Chondrocyte (in vitro differentiated cells): ENCODE measurements at regions not wholly inside any gene's neighbourhood (a gene's known extent, or its start where the extent isn't known, plus 50 kb on each side); places are given as distances from the start of the nearest gene placed in this dataset.

Source experiments
- DNase-seq: peaks from one replicate; pipeline ENCODE4 v3.0.0; 2021; ENCODE audit warnings: mixed read lengths, low spot score
- H3K27ac Mint-ChIP-seq: one replicate; pipeline ENCODE4 v1.8.0; 2021; ENCODE audit warnings: mild to moderate bottlenecking, moderate library complexity, mixed read lengths; ENCODE audit not compliant: unreplicated experiment
- H3K27me3 Mint-ChIP-seq: 2 replicates; pipeline ENCODE4 v1.8.0; 2021; ENCODE audit warnings: low read depth, mixed read lengths
- H3K36me3 Mint-ChIP-seq: 2 replicates; pipeline ENCODE4 v1.8.0; 2021; ENCODE audit warnings: low read depth, mixed read lengths
- H3K4me1 Mint-ChIP-seq: 2 replicates; pipeline ENCODE4 v1.8.0; 2021; ENCODE audit warnings: low read depth, mild to moderate bottlenecking, mixed read lengths
- H3K4me3 Mint-ChIP-seq: one replicate; pipeline ENCODE4 v1.8.0; 2021; ENCODE audit warnings: mild to moderate bottlenecking, moderate library complexity, mixed read lengths; ENCODE audit not compliant: unreplicated experiment
- H3K9me3 Mint-ChIP-seq: 2 replicates; pipeline ENCODE4 v1.8.0; 2021; ENCODE audit warnings: low read depth, mixed read lengths
- TF ChIP-seq, protein P1 (sequence below): fragments of 200-600 bp; sonication (generic); IDR thresholded peaks from 2 replicates; pipeline ENCODE4 v1.5.0; 2021; ENCODE audit warnings: antibody characterized with exemption, mild to moderate bottlenecking, moderate library complexity

DNA sequence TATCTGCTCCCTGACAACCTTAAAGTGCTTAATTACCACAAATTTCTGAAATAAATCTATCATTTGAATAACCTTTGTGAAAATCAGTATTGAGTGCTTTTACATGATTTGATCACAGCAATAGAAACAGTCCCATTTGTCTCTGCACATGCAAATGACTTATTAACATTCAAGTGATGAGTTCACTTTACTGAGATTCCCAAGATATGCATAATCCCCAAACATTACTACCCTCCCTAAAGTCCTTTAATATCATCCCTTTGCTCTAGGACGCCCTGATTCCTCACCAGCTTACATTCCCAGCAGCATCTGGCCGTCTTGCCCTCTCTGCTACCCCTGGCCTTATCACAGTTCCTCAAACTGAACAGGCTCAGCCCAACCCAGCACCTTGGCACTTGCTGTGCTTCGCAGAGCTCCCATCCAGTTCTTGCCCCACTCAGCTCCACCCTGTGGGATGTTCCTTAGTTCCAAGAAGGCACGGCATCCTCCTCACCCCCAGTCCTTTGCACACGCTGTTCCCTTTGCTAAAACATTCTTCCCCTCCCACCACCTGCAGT, 347.5 kb downstream of the PREX1 start:
- no peaks in the 10 kb centered on the region for H3K4me1 Mint-ChIP-seq
- no peak for DNase-seq
- TF ChIP-seq, protein P1, sequence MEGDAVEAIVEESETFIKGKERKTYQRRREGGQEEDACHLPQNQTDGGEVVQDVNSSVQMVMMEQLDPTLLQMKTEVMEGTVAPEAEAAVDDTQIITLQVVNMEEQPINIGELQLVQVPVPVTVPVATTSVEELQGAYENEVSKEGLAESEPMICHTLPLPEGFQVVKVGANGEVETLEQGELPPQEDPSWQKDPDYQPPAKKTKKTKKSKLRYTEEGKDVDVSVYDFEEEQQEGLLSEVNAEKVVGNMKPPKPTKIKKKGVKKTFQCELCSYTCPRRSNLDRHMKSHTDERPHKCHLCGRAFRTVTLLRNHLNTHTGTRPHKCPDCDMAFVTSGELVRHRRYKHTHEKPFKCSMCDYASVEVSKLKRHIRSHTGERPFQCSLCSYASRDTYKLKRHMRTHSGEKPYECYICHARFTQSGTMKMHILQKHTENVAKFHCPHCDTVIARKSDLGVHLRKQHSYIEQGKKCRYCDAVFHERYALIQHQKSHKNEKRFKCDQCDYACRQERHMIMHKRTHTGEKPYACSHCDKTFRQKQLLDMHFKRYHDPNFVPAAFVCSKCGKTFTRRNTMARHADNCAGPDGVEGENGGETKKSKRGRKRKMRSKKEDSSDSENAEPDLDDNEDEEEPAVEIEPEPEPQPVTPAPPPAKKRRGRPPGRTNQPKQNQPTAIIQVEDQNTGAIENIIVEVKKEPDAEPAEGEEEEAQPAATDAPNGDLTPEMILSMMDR: no peak
- peaks cover 59% of the 10 kb centered on the region for H3K27me3 Mint-ChIP-seq
- H3K36me3 Mint-ChIP-seq: no peaks in the 10 kb centered on the region
- H3K4me3 Mint-ChIP-seq: no peak overlapping the region
- H3K9me3 Mint-ChIP-seq: no peaks in the 10 kb centered on the region
- H3K27ac Mint-ChIP-seq: no peak overlapping the region

GRCh38 chr20:48478806-48479585, 348.8 kb downstream of the PREX1 start:
- H3K27ac Mint-ChIP-seq: no peak overlapping the region
- H3K27me3 Mint-ChIP-seq: peaks cover 50% of the 10 kb centered on the region
- DNase-seq: no peak
- no peaks in the 10 kb centered on the region for H3K4me1 Mint-ChIP-seq
- TF ChIP-seq, protein P1: no peak
- no peak overlapping the region for H3K4me3 Mint-ChIP-seq
- H3K36me3 Mint-ChIP-seq: no peaks in the 10 kb centered on the region
- no peaks in the 10 kb centered on the region for H3K9me3 Mint-ChIP-seq

DNA sequence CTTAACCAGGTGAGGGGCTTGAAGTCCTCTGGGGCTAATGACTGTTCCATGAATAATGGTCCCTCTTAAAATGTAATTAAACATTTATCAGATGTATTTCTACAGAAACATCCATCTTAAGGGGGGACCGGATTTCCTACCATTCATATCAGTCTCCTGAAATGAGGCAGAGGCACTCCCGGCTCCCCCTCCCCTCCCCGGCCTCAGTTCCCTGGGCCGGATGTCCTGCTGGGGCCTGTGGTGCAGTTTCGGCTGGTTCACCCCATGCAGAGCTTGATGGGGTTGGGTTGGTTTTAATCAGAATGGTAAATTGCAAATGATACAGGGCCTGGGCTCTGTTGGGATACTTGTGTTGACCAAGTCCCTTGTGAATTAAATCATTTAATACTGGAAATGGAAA, 349.4 kb downstream of the PREX1 start:
- Mint-ChIP-seq H3K9me3 (no peaks in the 10 kb centered on the region), H3K36me3 (no peaks in the 10 kb centered on the region), H3K4me1 (no peaks in the 10 kb centered on the region), H3K27me3 (peaks cover 47% of the 10 kb centered on the region), H3K4me3 (no peak overlapping the region), H3K27ac (no peak overlapping the region)
- TF ChIP-seq, protein P1: no peak
- no peak for DNase-seq

DNA sequence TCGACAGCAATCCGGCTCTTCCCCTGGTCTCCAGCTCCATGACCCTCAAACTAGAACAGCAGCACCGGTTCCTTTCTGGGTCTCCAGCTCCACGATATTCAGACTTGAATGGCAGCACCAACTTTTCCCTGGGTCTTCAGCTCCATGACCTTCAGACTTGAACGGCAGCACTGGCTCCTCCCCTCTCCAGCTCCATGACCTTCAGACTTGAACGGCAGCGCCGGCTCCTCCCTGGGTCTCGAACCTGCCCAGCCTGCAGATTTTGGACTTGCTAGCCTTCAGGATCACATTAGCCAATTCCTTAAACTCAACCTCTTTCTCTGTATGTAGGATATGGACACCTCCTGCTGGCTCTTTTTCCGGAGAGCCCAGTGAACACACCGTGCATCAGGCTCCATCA, 350.9 kb downstream of the PREX1 start:
- Mint-ChIP-seq H3K27me3 (peaks cover 34% of the 10 kb centered on the region), H3K36me3 (no peaks in the 10 kb centered on the region), H3K27ac (no peak overlapping the region), H3K9me3 (no peaks in the 10 kb centered on the region), H3K4me1 (no peaks in the 10 kb centered on the region), H3K4me3 (no peak overlapping the region)
- no peak for DNase-seq
- TF ChIP-seq, protein P1: no peak

GRCh38 chr20:48474022-48474421, 353.8 kb downstream of the PREX1 start:
- Mint-ChIP-seq H3K36me3 (no peaks in the 10 kb centered on the region), H3K27me3 (peaks cover 17% of the 10 kb centered on the region), H3K27ac (no peak overlapping the region), H3K4me3 (no peak overlapping the region), H3K9me3 (no peaks in the 10 kb centered on the region), H3K4me1 (no peaks in the 10 kb centered on the region)
- TF ChIP-seq, protein P1: no peak
- no peak for DNase-seq
